ENCODE measurements at regions not wholly inside any gene's neighbourhood (a gene's known extent, or its start where the extent isn't known, plus 50 kb on each side); places are given as distances from the start of the nearest gene placed in this dataset.

GRCh38 chr1:65687428-65688214 is 105.1 kb upstream of the PDE4B start:
- H3K27ac ChIP-seq (ENCODE audit: insufficient read depth, low read length), result no peak overlapping the region
- H4K5ac ChIP-seq (ENCODE audit: low read depth, low read length), result no peak overlapping the region
- BruUV-seq (replicated peaks), result no TSS peak
- H3K14ac ChIP-seq (replicated peaks; ENCODE audit: low read depth, low read length), result no peak overlapping the region
- H4K8ac ChIP-seq (ENCODE audit: low read depth in 2 of 2, low read length in 2 of 2), result no peak overlapping the region
- no peak overlapping the region for H3K56ac ChIP-seq (ENCODE audit: extremely low read depth, insufficient read depth, low read length)
- H2AK9ac ChIP-seq (replicated peaks; ENCODE audit: low read depth, low read length, poor library complexity), result no peak overlapping the region
- no peak overlapping the region for H3K4ac ChIP-seq (ENCODE audit: low read depth, low read length)
- no peaks in the 10 kb centered on the region for H3K9me3 ChIP-seq (ENCODE audit: control insufficient read depth, insufficient read depth, low read length)
- no peak overlapping the region for H2AK5ac ChIP-seq (ENCODE audit: low read depth, low read length)
- dilution Hi-C loops (cut with HindIII; ENCODE audit: low sequenced_read_pairs, unreplicated experiment) (no loop called here), in situ Hi-C loops (cut with MboI; ENCODE audit: low sequenced_read_pairs) (loop anchor here (5.0 to 10.0 kb wide), 3 partner anchors 255 to 613 kb away; no protein-coding TSS in a partner anchor), intact Hi-C loops (cut with micrococcal nuclease) (loop anchor here (1.0 to 10.0 kb wide), 10 partner anchors 256 to 1420 kb away; no protein-coding TSS in a partner anchor)
- CTCF ChIA-PET, result interaction anchor here (0.5 to 2.6 kb wide), 23 partner anchors 9 to 627 kb away, joined by 3 to 20 read pairs (median 4); no protein-coding TSS in a partner anchor
- no peak overlapping the region for H3K9ac ChIP-seq (ENCODE audit: low read depth, low read length)
- POLR2A ChIA-PET (ENCODE audit: unreplicated experiment), result no interaction called here
- H3K9me1 ChIP-seq (ENCODE audit: insufficient read depth, low read length), result no peaks in the 10 kb centered on the region
- 13% methylated on average over 3 of the region's 8 CpGs; no CpG with 5 or more reads in 1 of the 2 experiments for WGBS, 2 experiments (ENCODE audit: extremely low coverage in 2 of 2, insufficient read length in 1 of 2)
- TF ChIP-seq RAD21 (IDR thresholded peaks at IDR 0.05; ENCODE audit: low read length) (peak; percentile 98), CEBPB (IDR thresholded peaks at IDR 0.05; ENCODE audit: low read depth, low read length) (no peak), SMC3 (IDR thresholded peaks at IDR 0.05; ENCODE audit: low read depth, low read length) (peak; percentile 92)
- TF ChIP-seq, protein P1, sequence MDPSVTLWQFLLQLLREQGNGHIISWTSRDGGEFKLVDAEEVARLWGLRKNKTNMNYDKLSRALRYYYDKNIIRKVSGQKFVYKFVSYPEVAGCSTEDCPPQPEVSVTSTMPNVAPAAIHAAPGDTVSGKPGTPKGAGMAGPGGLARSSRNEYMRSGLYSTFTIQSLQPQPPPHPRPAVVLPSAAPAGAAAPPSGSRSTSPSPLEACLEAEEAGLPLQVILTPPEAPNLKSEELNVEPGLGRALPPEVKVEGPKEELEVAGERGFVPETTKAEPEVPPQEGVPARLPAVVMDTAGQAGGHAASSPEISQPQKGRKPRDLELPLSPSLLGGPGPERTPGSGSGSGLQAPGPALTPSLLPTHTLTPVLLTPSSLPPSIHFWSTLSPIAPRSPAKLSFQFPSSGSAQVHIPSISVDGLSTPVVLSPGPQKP (IDR thresholded peaks at IDR 0.05; ENCODE audit: borderline replicate concordance, low read depth, low read length), result no peak
- TF ChIP-seq, protein P2, sequence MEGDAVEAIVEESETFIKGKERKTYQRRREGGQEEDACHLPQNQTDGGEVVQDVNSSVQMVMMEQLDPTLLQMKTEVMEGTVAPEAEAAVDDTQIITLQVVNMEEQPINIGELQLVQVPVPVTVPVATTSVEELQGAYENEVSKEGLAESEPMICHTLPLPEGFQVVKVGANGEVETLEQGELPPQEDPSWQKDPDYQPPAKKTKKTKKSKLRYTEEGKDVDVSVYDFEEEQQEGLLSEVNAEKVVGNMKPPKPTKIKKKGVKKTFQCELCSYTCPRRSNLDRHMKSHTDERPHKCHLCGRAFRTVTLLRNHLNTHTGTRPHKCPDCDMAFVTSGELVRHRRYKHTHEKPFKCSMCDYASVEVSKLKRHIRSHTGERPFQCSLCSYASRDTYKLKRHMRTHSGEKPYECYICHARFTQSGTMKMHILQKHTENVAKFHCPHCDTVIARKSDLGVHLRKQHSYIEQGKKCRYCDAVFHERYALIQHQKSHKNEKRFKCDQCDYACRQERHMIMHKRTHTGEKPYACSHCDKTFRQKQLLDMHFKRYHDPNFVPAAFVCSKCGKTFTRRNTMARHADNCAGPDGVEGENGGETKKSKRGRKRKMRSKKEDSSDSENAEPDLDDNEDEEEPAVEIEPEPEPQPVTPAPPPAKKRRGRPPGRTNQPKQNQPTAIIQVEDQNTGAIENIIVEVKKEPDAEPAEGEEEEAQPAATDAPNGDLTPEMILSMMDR (conservative IDR thresholded peaks at IDR 0.05; ENCODE audit: low read depth, low read length), result peak; percentile 94
- no peaks in the 10 kb centered on the region for H4K20me1 ChIP-seq (ENCODE audit: insufficient read depth, low read length)
- H3K4me1 ChIP-seq (ENCODE audit: control insufficient read depth, insufficient read depth, low read length), result peaks cover 2% of the 10 kb centered on the region; the same call in 1 of the 2 replicates
- no peak overlapping the region for H3K4me3 ChIP-seq (ENCODE audit: insufficient read depth, low read depth, low read length)
- H2BK120ac ChIP-seq (ENCODE audit: low read depth, low read length), result no peak overlapping the region
- no peak overlapping the region for H2BK5ac ChIP-seq (ENCODE audit: low read depth, low read length, poor library complexity, severe bottlenecking)
- H4K91ac ChIP-seq (ENCODE audit: insufficient read depth, low read depth, low read length), result no peak overlapping the region
- H3K4me2 ChIP-seq (ENCODE audit: low read depth, low read length), result no peak overlapping the region
- H2AFZ ChIP-seq (replicated peaks; ENCODE audit: low read length, poor library complexity), result peak overlapping the region; percentile 38
- H2BK20ac ChIP-seq (ENCODE audit: low read depth, low read length), result no peak overlapping the region
- H3K23ac ChIP-seq (ENCODE audit: low read depth, low read length), result no peak overlapping the region
- no peak overlapping the region for H2BK15ac ChIP-seq (ENCODE audit: low read depth, low read length)
- peak; percentile 90 for ATAC-seq (ENCODE audit: low read depth)
- H3K79me1 ChIP-seq (ENCODE audit: low read depth in 1 of 2, low read length in 2 of 2), result no peaks in the 10 kb centered on the region
- peak; percentile 60 for DNase-seq
- H3K36me3 ChIP-seq (ENCODE audit: control insufficient read depth, insufficient read depth, low read length), result no peaks in the 10 kb centered on the region
- H3K27me3 ChIP-seq (ENCODE audit: control insufficient read depth, insufficient read depth, low read length), result peaks cover 7% of the 10 kb centered on the region
- no peak overlapping the region for H3K18ac ChIP-seq (ENCODE audit: low read depth, low read length)
